GM23248 (cell line): ENCODE measurements at regions not wholly inside any gene's neighbourhood (a gene's known extent, or its start where the extent isn't known, plus 50 kb on each side); places are given as distances from the start of the nearest gene placed in this dataset.

Experiments used
- DNase-seq: peaks from one replicate; pipeline ENCODE4 v3.0.0-alpha.2; 2015
- H2AFZ ChIP-seq: fragments of 200-600 bp; sonication (generic); 2 replicates; pipeline ENCODE4 v1.6.1; 2016; ENCODE audit warnings: antibody characterized with exemption
- H3F3A ChIP-seq: fragments of 200-600 bp; sonication (generic); 2 replicates; pipeline ENCODE4 v1.6.1; 2016; ENCODE audit warnings: mild to moderate bottlenecking, antibody characterized with exemption, mixed run types; ENCODE audit not compliant: insufficient read depth
- H3K27ac ChIP-seq: fragments of 200-600 bp; sonication (generic); 2 replicates; pipeline ENCODE4 v1.5.1; 2016; ENCODE audit warnings: mild to moderate bottlenecking
- H3K27me3 ChIP-seq: fragments of 200-600 bp; sonication (generic); replicated peaks from 2 replicates; pipeline ENCODE4 v1.6.1; 2016; ENCODE audit warnings: mild to moderate bottlenecking; ENCODE audit not compliant: insufficient read depth
- H3K36me3 ChIP-seq: fragments of 200-600 bp; sonication (generic); 2 replicates; pipeline ENCODE4 v1.6.1; 2016; ENCODE audit warnings: low read depth, mild to moderate bottlenecking
- H3K4me1 ChIP-seq: fragments of 200-600 bp; sonication (generic); 2 replicates; pipeline ENCODE4 v1.6.1; 2016; ENCODE audit warnings: mild to moderate bottlenecking; ENCODE audit not compliant: insufficient read depth
- H3K4me2 ChIP-seq: fragments of 200-600 bp; sonication (generic); one replicate; pipeline ENCODE4 v1.6.1; 2016; ENCODE audit warnings: mild to moderate bottlenecking; ENCODE audit not compliant: unreplicated experiment
- H3K4me3 ChIP-seq: fragments of 200-600 bp; sonication (generic); 2 replicates; pipeline ENCODE4 v1.5.1; 2016; ENCODE audit warnings: mild to moderate bottlenecking
- H3K79me2 ChIP-seq: fragments of 200-600 bp; sonication (generic); 2 replicates; pipeline ENCODE4 v1.6.1; 2016; ENCODE audit warnings: mild to moderate bottlenecking; ENCODE audit not compliant: insufficient read depth
- H3K9ac ChIP-seq: fragments of 200-600 bp; sonication (generic); 2 replicates; pipeline ENCODE4 v1.6.1; 2016; ENCODE audit warnings: mild to moderate bottlenecking
- H3K9me2 ChIP-seq: fragments of 200-600 bp; sonication (generic); 2 replicates; pipeline ENCODE4 v1.6.1; 2016; ENCODE audit warnings: mixed run types, mild to moderate bottlenecking, moderate library complexity; ENCODE audit not compliant: insufficient read depth
- H3K9me3 ChIP-seq: fragments of 200-600 bp; sonication (generic); one replicate; pipeline ENCODE4 v1.6.1; 2017; ENCODE audit warnings: low read depth
- H4K20me1 ChIP-seq: fragments of 200-600 bp; sonication (generic); 2 replicates; pipeline ENCODE4 v1.6.0; 2016; ENCODE audit not compliant: insufficient read depth
- EZH2 ChIP-seq: fragments of 200-600 bp; sonication (generic); IDR thresholded peaks from 2 replicates; pipeline ENCODE4 v1.6.1; 2018; ENCODE audit warnings: antibody characterized with exemption, mild to moderate bottlenecking; ENCODE audit not compliant: insufficient read depth, poor library complexity, severe bottlenecking
- EZH2phosphoT487 ChIP-seq: fragments of 200-600 bp; sonication (generic); IDR thresholded peaks from 2 replicates; pipeline ENCODE4 v1.6.1; 2018; ENCODE audit warnings: antibody characterized with exemption, moderate library complexity, mild to moderate bottlenecking, low read depth; ENCODE audit not compliant: insufficient read depth
- WGBS, 2 experiments: methylation state at CpG; one replicate each; pipeline ENCODE4 v1.1.6; 2015 to 2017; ENCODE audit warnings: low lambda C conversion rate in 2 of 2, low coverage in 1 of 2; ENCODE audit errors: missing lambda C conversion rate in 2 of 2; 5-methylcytosine and 5-hydroxymethylcytosine counted together
- in situ Hi-C: fragments of 300-500 bp; cut with MboI; formaldehyde crosslinking; loops from 2 replicates; pipeline ENCODE4 v1.15.0; 2020

DNA sequence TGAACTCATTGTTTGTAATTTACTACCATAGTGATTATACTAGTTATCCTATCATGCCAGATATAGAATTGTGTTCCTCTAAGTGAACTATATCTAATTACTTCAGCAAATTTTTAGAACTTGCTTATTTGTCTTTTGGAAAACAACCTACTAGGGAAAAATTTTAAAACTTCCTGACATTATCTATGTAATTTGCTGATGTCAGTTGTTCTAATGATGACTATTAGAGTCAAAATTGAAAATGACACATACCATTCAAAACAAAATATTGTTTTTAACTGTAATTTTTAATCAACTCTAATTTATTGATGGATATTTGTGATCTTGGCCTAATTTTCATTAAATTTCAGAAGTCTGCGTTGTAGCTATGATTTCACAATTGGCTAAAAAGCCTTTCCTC is 106.7 kb upstream of the ROBO2 start:
- Histone ChIP-seq H3K9me2 (no peaks in the 10 kb centered on the region), H3K9ac (no peak overlapping the region), H3K27me3 (no peaks in the 10 kb centered on the region), H2AFZ (no peak overlapping the region), H3K4me1 (no peaks in the 10 kb centered on the region), H3K27ac (no peak overlapping the region), H3K36me3 (no peaks in the 10 kb centered on the region), H3K9me3 (no peaks in the 10 kb centered on the region), H3K4me2 (no peak overlapping the region), H3F3A (no peaks in the 10 kb centered on the region), H4K20me1 (no peaks in the 10 kb centered on the region), H3K4me3 (no peak overlapping the region), H3K79me2 (no peaks in the 10 kb centered on the region)
- 35 to 41% methylated on average over 1 of the region's 1 CpG for WGBS, 2 experiments
- DNase-seq, result no peak
- no peak for TF ChIP-seq EZH2
- TF ChIP-seq EZH2phosphoT487, result no peak
- in situ Hi-C loops, result no loop called here

DNA sequence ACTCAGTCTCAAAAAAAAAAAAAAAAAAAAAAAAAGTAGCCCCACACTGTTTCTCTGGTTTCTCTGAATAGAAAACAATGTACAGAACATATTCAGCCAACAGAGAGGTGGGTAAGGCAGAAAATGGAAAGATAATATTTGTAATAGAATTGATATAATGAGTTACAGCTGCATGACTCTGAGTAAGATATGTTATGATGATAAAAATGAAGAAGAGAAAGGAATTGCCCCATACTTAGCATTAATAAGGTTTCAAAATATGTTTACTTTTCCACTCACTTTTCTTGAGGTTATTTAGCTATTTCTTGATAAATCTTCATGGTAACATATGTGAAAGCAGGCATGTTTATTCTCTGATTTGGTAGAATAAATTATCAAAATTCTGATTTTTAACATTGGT is 100.9 kb upstream of the ROBO2 start:
- DNase-seq, result no peak

DNA sequence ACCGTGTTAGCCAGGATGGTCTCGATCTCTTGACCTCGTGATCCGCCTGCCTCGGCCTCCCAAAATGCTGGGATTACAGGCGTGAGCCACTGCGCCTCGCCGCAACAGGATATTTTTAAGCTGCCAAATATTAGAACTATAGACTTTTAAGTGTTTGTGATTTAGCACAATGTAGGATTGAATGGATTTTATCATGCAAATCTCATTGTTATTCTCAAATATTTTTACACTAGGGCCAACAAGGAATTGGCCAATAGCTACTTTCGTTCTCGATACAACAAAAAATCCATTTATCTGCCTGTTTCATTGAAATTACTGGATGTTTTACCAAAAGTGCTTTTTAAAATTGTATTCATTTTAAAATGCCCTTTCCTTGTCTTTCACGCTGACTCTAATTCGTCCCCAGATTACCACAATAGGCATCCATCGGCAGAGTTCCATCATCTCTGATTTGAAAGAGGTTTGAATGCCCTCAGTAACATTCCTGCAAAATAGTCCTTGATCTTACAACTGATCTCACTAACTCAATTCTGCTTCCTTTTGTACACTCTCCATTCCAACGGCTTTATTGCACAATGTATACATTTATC is 99.6 kb upstream of the ROBO2 start:
- Histone ChIP-seq H3K9ac (no peak overlapping the region), H3K36me3 (no peaks in the 10 kb centered on the region), H3K4me2 (no peak overlapping the region), H3K9me3 (no peaks in the 10 kb centered on the region), H3K4me1 (no peaks in the 10 kb centered on the region), H3F3A (no peaks in the 10 kb centered on the region), H3K27me3 (no peaks in the 10 kb centered on the region), H4K20me1 (no peaks in the 10 kb centered on the region), H2AFZ (no peak overlapping the region), H3K4me3 (no peak overlapping the region), H3K79me2 (no peaks in the 10 kb centered on the region), H3K9me2 (no peaks in the 10 kb centered on the region), H3K27ac (no peak overlapping the region)
- in situ Hi-C loops, result no loop called here
- TF ChIP-seq EZH2 (no peak), EZH2phosphoT487 (no peak)
- DNase-seq, result no peak
- WGBS, 2 experiments, result 82 to 85% methylated on average over 15 of the region's 15 CpGs

More for the DNA sequence above, 100.9 kb upstream of the ROBO2 start:
- no peak overlapping the region for H3K27ac ChIP-seq
- no peaks in the 10 kb centered on the region for H3F3A ChIP-seq
- no peaks in the 10 kb centered on the region for H3K4me1 ChIP-seq
- no peaks in the 10 kb centered on the region for H3K9me2 ChIP-seq
- no peaks in the 10 kb centered on the region for H4K20me1 ChIP-seq
- H3K4me3 ChIP-seq, result no peak overlapping the region
- no peak overlapping the region for H3K4me2 ChIP-seq
- no peak for TF ChIP-seq EZH2
- no peak for TF ChIP-seq EZH2phosphoT487
- no peaks in the 10 kb centered on the region for H3K27me3 ChIP-seq
- H3K9me3 ChIP-seq, result no peaks in the 10 kb centered on the region
- no peak overlapping the region for H2AFZ ChIP-seq
- no peaks in the 10 kb centered on the region for H3K36me3 ChIP-seq
- H3K79me2 ChIP-seq, result no peaks in the 10 kb centered on the region
- no peak overlapping the region for H3K9ac ChIP-seq
- in situ Hi-C loops, result no loop called here

DNA sequence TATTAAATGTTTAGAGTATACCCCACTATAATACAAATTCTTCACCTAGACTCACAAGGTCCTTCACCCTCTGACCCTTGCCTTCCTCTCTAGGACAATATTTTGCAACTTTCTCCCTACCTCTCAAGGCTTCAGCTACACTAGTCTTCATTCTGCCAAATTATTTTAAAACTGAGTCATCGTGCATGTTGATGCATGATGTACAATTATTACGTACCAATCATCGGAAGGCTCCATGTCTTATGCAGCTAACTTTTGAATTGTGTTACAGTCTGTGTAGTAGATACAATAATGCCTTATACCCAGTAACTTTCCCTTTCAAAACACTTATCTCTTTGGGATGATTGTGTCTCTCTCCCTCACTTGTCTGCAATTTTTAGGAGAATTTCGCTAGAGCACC is 98.5 kb upstream of the ROBO2 start:
- Histone ChIP-seq H3K9me3 (no peaks in the 10 kb centered on the region), H3K79me2 (no peaks in the 10 kb centered on the region), H3K9ac (no peak overlapping the region), H3K36me3 (no peaks in the 10 kb centered on the region), H3K4me3 (no peak overlapping the region), H3K4me2 (no peak overlapping the region), H3K27ac (no peak overlapping the region), H4K20me1 (no peaks in the 10 kb centered on the region), H3K4me1 (no peaks in the 10 kb centered on the region), H2AFZ (no peak overlapping the region), H3F3A (no peaks in the 10 kb centered on the region), H3K9me2 (no peaks in the 10 kb centered on the region), H3K27me3 (no peaks in the 10 kb centered on the region)
- no peak for DNase-seq
- WGBS, 2 experiments, result 57 to 62% methylated on average over 4 of the region's 4 CpGs
- TF ChIP-seq EZH2 (no peak), EZH2phosphoT487 (no peak)
- in situ Hi-C loops, result no loop called here

DNA sequence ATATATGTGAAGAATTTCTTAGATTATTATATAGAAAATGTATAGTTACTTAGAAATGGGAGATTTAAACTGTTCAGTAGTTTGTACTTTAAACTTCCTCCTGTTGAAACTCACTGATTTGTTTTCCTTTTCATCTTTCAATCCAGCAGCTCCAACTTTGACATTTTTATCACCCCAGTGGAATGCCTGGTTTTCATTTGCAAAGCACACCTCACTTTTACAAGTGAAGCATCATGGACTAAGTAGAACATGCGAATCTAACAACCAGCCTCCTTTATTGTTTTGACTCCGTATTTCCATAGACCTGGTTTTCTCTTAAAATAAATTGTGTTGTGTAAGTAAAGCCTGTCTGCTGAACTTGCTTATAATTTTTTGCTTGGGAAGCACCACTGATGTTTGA is 97.8 kb upstream of the ROBO2 start:
- Histone ChIP-seq H2AFZ (no peak overlapping the region), H3K4me1 (no peaks in the 10 kb centered on the region), H3K79me2 (no peaks in the 10 kb centered on the region), H3K9me2 (no peaks in the 10 kb centered on the region), H3K36me3 (no peaks in the 10 kb centered on the region), H3K27me3 (no peaks in the 10 kb centered on the region), H4K20me1 (no peaks in the 10 kb centered on the region), H3F3A (no peaks in the 10 kb centered on the region), H3K4me3 (no peak overlapping the region), H3K27ac (no peak overlapping the region), H3K9ac (no peak overlapping the region), H3K9me3 (no peaks in the 10 kb centered on the region), H3K4me2 (no peak overlapping the region)
- 25 to 36% methylated on average over 2 of the region's 2 CpGs for WGBS, 2 experiments
- TF ChIP-seq EZH2 (no peak), EZH2phosphoT487 (no peak)
- no peak for DNase-seq
- in situ Hi-C loops, result no loop called here
